NK-92 treated with Interleukin-12 subunit alpha and Interleukin-12 subunit beta, amount 100 ng/mL, for 24 hours (cell line): ENCODE measurements at regions not wholly inside any gene's neighbourhood (a gene's known extent, or its start where the extent isn't known, plus 50 kb on each side); places are given as distances from the start of the nearest gene placed in this dataset.

Experiments used
- DNase-seq: peaks from one replicate; lab custom pipeline; 2025; lab: John Stamatoyannopoulos, UW

GRCh38 chr7:110050785-110051184 is 1040.1 kb upstream of the LRRN3 start:
- no peak for DNase-seq

- DNase-seq: no peak
Measured at GRCh38 chr7:110051372-110051771, 1039.6 kb upstream of the LRRN3 start.

GRCh38 chr7:110056331-110056730 is 1034.6 kb upstream of the LRRN3 start:
- no peak for DNase-seq

- DNase-seq: no peak
Measured at GRCh38 chr7:110058401-110058800, 1032.5 kb upstream of the LRRN3 start.

GRCh38 chr7:110061387-110061786 is 1029.5 kb upstream of the LRRN3 start:
- DNase-seq: no peak

- no peak for DNase-seq
Measured at GRCh38 chr7:110065121-110065520, 1025.8 kb upstream of the LRRN3 start.

- DNase-seq: no peak
Measured at GRCh38 chr7:110066843-110067242, 1024.1 kb upstream of the LRRN3 start.

- DNase-seq: no peak
Measured at GRCh38 chr7:110071192-110071591, 1019.7 kb upstream of the LRRN3 start.

GRCh38 chr7:110075450-110075849 is 1015.5 kb upstream of the LRRN3 start:
- DNase-seq: no peak

GRCh38 chr7:110076194-110076593 is 1014.7 kb upstream of the LRRN3 start:
- no peak for DNase-seq

GRCh38 chr7:110084181-110084807 is 1006.6 kb upstream of the LRRN3 start:
- DNase-seq: no peak

- DNase-seq: no peak
Measured at GRCh38 chr7:110090110-110090820, 1000.7 kb upstream of the LRRN3 start.

GRCh38 chr7:110095372-110096052 is 995.4 kb upstream of the LRRN3 start:
- no peak for DNase-seq

GRCh38 chr7:110104243-110104642 is 986.7 kb upstream of the LRRN3 start:
- DNase-seq: no peak

GRCh38 chr7:110105307-110105706 is 985.6 kb upstream of the LRRN3 start:
- DNase-seq: no peak

GRCh38 chr7:110105840-110106239 is 985.1 kb upstream of the LRRN3 start:
- DNase-seq: no peak

- no peak for DNase-seq
Measured at GRCh38 chr7:110119883-110120581, 970.9 kb upstream of the LRRN3 start.

- DNase-seq: no peak
Measured at GRCh38 chr7:110129159-110129558, 961.8 kb upstream of the LRRN3 start.

GRCh38 chr7:110130669-110131068 is 960.3 kb upstream of the LRRN3 start:
- no peak for DNase-seq

GRCh38 chr7:110131344-110131743 is 959.6 kb upstream of the LRRN3 start:
- DNase-seq: no peak

GRCh38 chr7:110139056-110139455 is 951.9 kb upstream of the LRRN3 start:
- no peak for DNase-seq

GRCh38 chr7:110142939-110143526 is 947.9 kb upstream of the LRRN3 start:
- DNase-seq: no peak
